Mesendoderm (in vitro differentiated cells): ENCODE measurements at regions not wholly inside any gene's neighbourhood (a gene's known extent, or its start where the extent isn't known, plus 50 kb on each side); places are given as distances from the start of the nearest gene placed in this dataset.
"Not testable (repeated sequence)": the region's sequence is repeated elsewhere in the genome, so short reads cannot be mapped to it uniquely, and the experiment has no call there.

Experiments used
- DNase-seq: peaks from one replicate; pipeline ENCODE4 v3.0.0; 2013
- H2AK5ac ChIP-seq: 2 replicates; pipeline ENCODE4 v1.6.1; 2013; ENCODE audit warnings: low read length, inconsistent platforms
- H2BK120ac ChIP-seq: 2 replicates; pipeline ENCODE4 v1.6.1; 2013; ENCODE audit warnings: low read depth, mild to moderate bottlenecking, low read length, moderate library complexity, mixed read lengths
- H2BK15ac ChIP-seq: replicated peaks from 2 replicates; pipeline ENCODE4 v1.6.1; 2013; ENCODE audit warnings: low read depth, mild to moderate bottlenecking, moderate library complexity
- H2BK5ac ChIP-seq: 2 replicates; pipeline ENCODE4 v1.6.1; 2013; ENCODE audit warnings: low read length, inconsistent platforms
- H3K18ac ChIP-seq: 2 replicates; pipeline ENCODE4 v1.6.1; 2013; ENCODE audit warnings: mild to moderate bottlenecking, low read length, mixed read lengths
- H3K23ac ChIP-seq: one replicate; pipeline ENCODE4 v1.6.1; 2013; ENCODE audit warnings: low read length
- H3K27ac ChIP-seq: 2 replicates; pipeline ENCODE4 v1.5.1; 2013; ENCODE audit warnings: low read depth, mild to moderate bottlenecking, inconsistent platforms, low read length, moderate library complexity
- H3K27me3 ChIP-seq: 2 replicates; pipeline ENCODE4 v1.6.1; 2013; ENCODE audit warnings: low read length, control low read depth, mild to moderate bottlenecking, inconsistent platforms; ENCODE audit not compliant: insufficient read depth, poor library complexity
- H3K36me3 ChIP-seq: 2 replicates; pipeline ENCODE4 v1.6.1; 2013; ENCODE audit warnings: low read length, inconsistent platforms; ENCODE audit not compliant: control insufficient read depth, insufficient read depth
- H3K4ac ChIP-seq: one replicate; pipeline ENCODE4 v1.6.1; 2013; ENCODE audit warnings: low read depth, mild to moderate bottlenecking, low read length, moderate library complexity
- H3K4me1 ChIP-seq: 2 replicates; pipeline ENCODE4 v1.6.1; 2013; ENCODE audit warnings: low read depth, low read length, inconsistent platforms; ENCODE audit not compliant: control insufficient read depth
- H3K4me2 ChIP-seq: 2 replicates; pipeline ENCODE4 v1.6.1; 2013; ENCODE audit warnings: low read length
- H3K4me3 ChIP-seq: 2 replicates; pipeline ENCODE4 v1.5.1; 2013; ENCODE audit warnings: mild to moderate bottlenecking, low read length
- H3K56ac ChIP-seq: one replicate; pipeline ENCODE4 v1.6.1; 2013; ENCODE audit warnings: low read length
- H3K79me1 ChIP-seq: 2 replicates; pipeline ENCODE4 v1.6.1; 2013; ENCODE audit warnings: low read length, inconsistent platforms
- H3K79me2 ChIP-seq: 2 replicates; pipeline ENCODE4 v1.6.1; 2013; ENCODE audit warnings: mild to moderate bottlenecking, low read length; ENCODE audit not compliant: control insufficient read depth, insufficient read depth
- H3K9ac ChIP-seq: 2 replicates; pipeline ENCODE4 v1.6.1; 2013; ENCODE audit warnings: low read length, inconsistent platforms
- H4K5ac ChIP-seq: one replicate; pipeline ENCODE4 v1.6.1; 2013; ENCODE audit warnings: low read length
- H4K8ac ChIP-seq: one replicate; pipeline ENCODE4 v1.6.1; 2013; ENCODE audit warnings: low read depth, mild to moderate bottlenecking, control low read depth, low read length, moderate library complexity
- WGBS: extraction: QIAGEN DNeasy Blood & Tissue Kit; methylation state at CpG from one replicate; pipeline ENCODE4 v1.1.7; 2013; ENCODE audit warnings: low lambda C conversion rate, missing lambda C conversion rate; ENCODE audit not compliant: insufficient coverage; ENCODE audit errors: extremely low coverage; 5-methylcytosine and 5-hydroxymethylcytosine counted together

DNA sequence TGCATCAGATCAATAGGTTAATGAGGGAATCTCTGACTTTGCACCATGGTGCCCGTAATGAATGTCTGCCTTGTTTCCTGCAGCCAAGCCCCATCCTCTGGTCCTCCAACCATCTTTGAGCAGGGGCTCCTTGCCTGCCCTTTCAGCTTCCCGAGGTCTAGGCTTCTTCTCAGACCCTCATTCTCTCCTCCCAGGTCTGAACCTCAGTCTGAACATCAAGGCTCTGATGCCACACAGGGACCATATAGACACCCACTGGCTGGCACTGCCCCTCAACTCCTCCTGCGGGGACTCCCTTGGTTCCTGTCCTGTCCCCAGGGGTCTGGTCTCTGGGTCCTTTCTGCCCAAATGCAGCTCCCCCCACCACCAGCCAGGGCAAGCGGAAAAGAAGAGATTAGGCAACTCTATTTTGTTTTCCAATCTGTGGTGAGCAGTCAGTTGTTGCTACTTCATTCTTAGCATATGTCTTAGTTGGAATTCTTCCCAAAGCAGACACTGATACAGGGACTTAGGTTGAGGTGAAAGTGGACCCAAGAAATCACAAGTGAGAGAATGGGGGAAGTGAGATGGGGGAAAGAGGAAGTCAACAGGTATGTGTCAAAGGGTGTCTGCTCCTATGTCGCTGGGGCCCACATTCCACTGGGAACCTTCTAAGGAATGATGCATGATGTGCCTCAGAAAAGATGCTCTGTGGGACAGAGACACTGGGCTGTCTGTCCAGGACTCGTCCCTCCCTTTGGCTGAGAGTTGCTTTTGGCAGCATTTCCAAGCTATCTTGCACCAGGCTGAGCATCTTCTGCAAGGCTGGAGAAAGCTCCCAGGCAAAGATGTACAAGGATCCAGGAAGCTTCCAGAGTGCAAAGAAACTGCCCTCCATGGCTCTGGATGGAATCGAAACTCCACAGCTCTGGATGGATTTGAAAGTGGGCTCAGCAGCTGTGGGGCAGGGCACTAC lies 1096.5 kb upstream of the TMEM132C start:
- Histone ChIP-seq H3K4me1 (no peaks in the 10 kb centered on the region), H3K4ac (no peak overlapping the region), H3K27me3 (no peaks in the 10 kb centered on the region), H2AK5ac (no peak overlapping the region), H4K8ac (no peak overlapping the region), H3K9ac (no peak overlapping the region), H3K4me3 (no peak overlapping the region), H3K36me3 (no peaks in the 10 kb centered on the region), H3K56ac (no peak overlapping the region), H2BK5ac (no peak overlapping the region), H4K5ac (no peak overlapping the region), H3K23ac (no peak overlapping the region), H2BK15ac (no peak overlapping the region), H3K79me2 (no peaks in the 10 kb centered on the region), H3K18ac (no peak overlapping the region), H3K4me2 (no peak overlapping the region), H3K79me1 (no peaks in the 10 kb centered on the region), H3K27ac (no peak overlapping the region), H2BK120ac (no peak overlapping the region)
- no CpG with 5 or more reads among the region's 7 CpGs for WGBS
- DNase-seq: no peak

DNA sequence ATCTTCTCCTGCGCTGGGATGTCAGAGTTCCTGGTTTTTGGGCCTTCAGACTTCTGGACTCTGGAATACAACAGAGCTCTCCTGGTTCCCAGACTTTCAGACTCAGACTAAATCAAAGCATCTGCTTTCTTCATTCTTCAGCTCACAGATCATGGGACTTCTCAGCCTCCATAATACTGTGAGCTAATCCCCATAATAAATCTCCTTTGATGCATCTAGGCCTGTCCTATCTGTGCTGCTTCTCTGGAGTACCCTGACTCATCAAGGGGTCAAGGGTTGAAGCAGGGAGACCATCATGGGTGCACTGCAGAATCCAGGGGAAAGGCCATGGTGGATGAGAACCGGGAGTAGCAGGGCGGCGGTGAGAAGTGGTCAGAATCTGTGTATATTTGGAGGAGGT lies 1094.1 kb upstream of the TMEM132C start:
- DNase-seq: no peak
- no peak overlapping the region for H3K4me3 ChIP-seq
- H4K5ac ChIP-seq: no peak overlapping the region
- H2BK15ac ChIP-seq: no peak overlapping the region
- H2BK120ac ChIP-seq: no peak overlapping the region
- H3K9ac ChIP-seq: no peak overlapping the region
- no peak overlapping the region for H3K56ac ChIP-seq
- no peak overlapping the region for H3K18ac ChIP-seq
- WGBS: no CpG with 5 or more reads among the region's 4 CpGs
- H3K4me1 ChIP-seq: no peaks in the 10 kb centered on the region
- H4K8ac ChIP-seq: no peak overlapping the region
- no peak overlapping the region for H3K4me2 ChIP-seq
- no peak overlapping the region for H2BK5ac ChIP-seq
- no peak overlapping the region for H3K23ac ChIP-seq
- no peaks in the 10 kb centered on the region for H3K36me3 ChIP-seq
- H3K4ac ChIP-seq: no peak overlapping the region
- no peaks in the 10 kb centered on the region for H3K27me3 ChIP-seq
- no peak overlapping the region for H3K27ac ChIP-seq
- H3K79me1 ChIP-seq: no peaks in the 10 kb centered on the region
- no peak overlapping the region for H2AK5ac ChIP-seq
- no peaks in the 10 kb centered on the region for H3K79me2 ChIP-seq

- H3K18ac ChIP-seq, H3K4me1 ChIP-seq, H3K4me2 ChIP-seq, H3K4ac ChIP-seq, H3K23ac ChIP-seq, H2AK5ac ChIP-seq, DNase-seq, H4K5ac ChIP-seq, H4K8ac ChIP-seq, H3K27ac ChIP-seq, H3K36me3 ChIP-seq, H3K79me1 ChIP-seq, H3K79me2 ChIP-seq, H2BK120ac ChIP-seq, H3K9ac ChIP-seq, H3K56ac ChIP-seq, H3K27me3 ChIP-seq, H2BK5ac ChIP-seq, H2BK15ac ChIP-seq, H3K4me3 ChIP-seq: not testable (repeated sequence)
- WGBS: no CpG with 5 or more reads among the region's 1 CpG
Measured at GRCh38 chr12:127173971-127174370, 1093.0 kb upstream of the TMEM132C start.

DNA sequence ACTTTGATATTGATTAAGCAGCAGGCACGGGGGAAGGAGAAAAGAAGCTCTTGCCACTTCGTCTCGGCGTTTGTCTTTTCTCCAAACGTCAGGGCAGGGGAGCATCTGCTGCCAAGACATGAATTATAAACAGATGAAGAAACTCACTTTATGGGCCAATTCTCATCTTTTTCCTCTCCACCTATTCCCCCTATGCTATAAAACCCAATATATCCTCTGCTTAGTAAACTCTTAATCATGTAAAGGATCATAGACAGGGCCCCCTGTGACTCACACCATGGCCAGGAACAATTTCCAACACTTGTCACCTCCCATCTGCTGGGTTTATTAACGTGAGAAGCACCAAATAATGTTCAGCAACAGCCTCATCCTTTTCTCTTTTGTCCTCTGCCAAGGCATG lies 1092.1 kb upstream of the TMEM132C start:
- no peak overlapping the region for H2BK5ac ChIP-seq
- H3K4ac ChIP-seq: no peak overlapping the region
- no peaks in the 10 kb centered on the region for H3K27me3 ChIP-seq
- H3K79me2 ChIP-seq: no peaks in the 10 kb centered on the region
- no peak overlapping the region for H3K23ac ChIP-seq
- no peak overlapping the region for H3K56ac ChIP-seq
- H3K27ac ChIP-seq: no peak overlapping the region
- H3K18ac ChIP-seq: no peak overlapping the region
- H4K8ac ChIP-seq: no peak overlapping the region
- H3K4me2 ChIP-seq: no peak overlapping the region
- no peak overlapping the region for H2AK5ac ChIP-seq
- H2BK15ac ChIP-seq: no peak overlapping the region
- H3K4me3 ChIP-seq: no peak overlapping the region
- no peak overlapping the region for H2BK120ac ChIP-seq
- WGBS: no CpG with 5 or more reads among the region's 6 CpGs
- H3K36me3 ChIP-seq: no peaks in the 10 kb centered on the region
- H3K4me1 ChIP-seq: no peaks in the 10 kb centered on the region
- no peak overlapping the region for H3K9ac ChIP-seq
- DNase-seq: no peak
- H3K79me1 ChIP-seq: no peaks in the 10 kb centered on the region
- H4K5ac ChIP-seq: no peak overlapping the region

DNA sequence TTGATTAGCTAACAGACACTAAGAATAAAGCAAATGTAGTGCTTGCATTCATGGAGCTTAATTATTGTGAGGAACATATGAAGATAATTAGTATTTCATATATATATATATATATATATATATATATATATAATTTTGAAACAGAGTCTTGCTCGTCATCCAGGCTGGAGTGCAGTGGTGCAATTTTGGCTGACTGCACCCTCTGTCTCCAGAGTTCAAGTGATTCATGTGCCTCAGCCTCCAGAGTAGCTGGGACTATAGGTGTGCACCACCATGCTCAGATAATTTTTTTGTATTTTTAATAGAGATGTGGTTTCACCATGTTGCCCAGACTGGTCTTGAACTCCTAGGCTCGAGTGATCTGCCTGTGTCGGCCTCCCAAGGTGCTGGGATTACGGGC lies 1091.6 kb upstream of the TMEM132C start:
- no peak overlapping the region for H3K9ac ChIP-seq

DNA sequence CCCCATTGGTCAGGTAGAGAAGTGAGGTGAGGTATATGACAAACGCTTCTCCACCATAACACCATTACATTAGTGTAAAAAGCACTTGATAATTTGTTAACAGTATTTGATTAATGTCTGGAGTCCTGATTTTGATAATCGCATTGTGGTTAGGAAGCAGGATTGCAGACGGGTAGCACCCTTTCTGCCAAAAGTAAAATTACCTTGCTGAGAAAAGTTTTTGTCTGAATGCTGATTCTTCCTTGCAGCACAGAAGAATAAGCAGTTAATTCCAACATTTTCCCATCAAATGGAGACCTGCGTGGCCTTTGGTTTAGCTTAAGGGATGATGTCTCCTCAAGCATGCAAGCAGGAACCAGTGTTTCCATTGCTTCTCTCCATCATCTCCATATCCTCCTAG lies 1090.2 kb upstream of the TMEM132C start:
- Histone ChIP-seq H4K8ac (no peak overlapping the region), H2AK5ac (no peak overlapping the region), H2BK15ac (no peak overlapping the region), H3K56ac (no peak overlapping the region), H3K36me3 (no peaks in the 10 kb centered on the region), H3K27me3 (no peaks in the 10 kb centered on the region), H3K4me1 (no peaks in the 10 kb centered on the region), H2BK5ac (no peak overlapping the region), H3K4me2 (no peak overlapping the region), H3K23ac (no peak overlapping the region), H3K4ac (no peak overlapping the region), H3K9ac (no peak overlapping the region), H3K18ac (no peak overlapping the region), H3K79me2 (no peaks in the 10 kb centered on the region), H3K4me3 (no peak overlapping the region), H3K79me1 (no peaks in the 10 kb centered on the region), H2BK120ac (no peak overlapping the region), H3K27ac (no peak overlapping the region), H4K5ac (no peak overlapping the region)
- DNase-seq: no peak
- WGBS: no CpG with 5 or more reads among the region's 4 CpGs

More for the DNA sequence above, 1091.6 kb upstream of the TMEM132C start:
- WGBS: no CpG with 5 or more reads among the region's 4 CpGs
- Histone ChIP-seq H3K27ac (no peak overlapping the region), H3K4me3 (no peak overlapping the region), H4K8ac (no peak overlapping the region), H2BK5ac (no peak overlapping the region), H3K4ac (no peak overlapping the region), H2BK15ac (no peak overlapping the region), H3K4me2 (no peak overlapping the region), H3K79me1 (no peaks in the 10 kb centered on the region), H3K36me3 (no peaks in the 10 kb centered on the region), H4K5ac (no peak overlapping the region), H3K79me2 (no peaks in the 10 kb centered on the region), H3K23ac (no peak overlapping the region), H2AK5ac (no peak overlapping the region), H3K18ac (no peak overlapping the region), H3K27me3 (no peaks in the 10 kb centered on the region), H2BK120ac (no peak overlapping the region), H3K56ac (no peak overlapping the region), H3K4me1 (no peaks in the 10 kb centered on the region)
- DNase-seq: no peak
